ENCODE measurements at regions not wholly inside any gene's neighbourhood (a gene's known extent, or its start where the extent isn't known, plus 50 kb on each side); places are given as distances from the start of the nearest gene placed in this dataset.

DNA sequence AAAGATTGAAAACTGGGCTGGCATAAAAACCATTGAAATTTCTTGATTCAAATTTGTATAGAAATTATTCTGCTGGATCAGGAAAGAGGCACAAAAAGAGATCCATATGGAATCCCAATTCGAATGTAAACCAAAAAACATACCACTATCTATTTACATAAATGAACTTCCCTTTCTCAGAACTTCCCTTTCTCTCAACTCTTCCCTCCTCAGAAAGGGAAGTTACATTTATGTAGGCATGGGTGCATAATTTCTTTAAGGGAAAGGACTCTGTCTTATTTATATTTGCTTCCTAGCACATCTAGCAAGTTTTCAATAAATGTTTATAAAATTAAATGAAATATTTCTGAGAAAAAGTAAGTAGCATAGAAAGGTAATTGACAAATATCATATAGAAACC lies 398.1 kb upstream of the ATP5MC3 start:
- Histone ChIP-seq H3K9me3 (ENCODE audit: control insufficient read depth in 1 of 2, low read length in 2 of 2) (no peaks in the 10 kb centered on the region), H3K27ac (ENCODE audit: low read depth, low read length) (no peak overlapping the region)

DNA sequence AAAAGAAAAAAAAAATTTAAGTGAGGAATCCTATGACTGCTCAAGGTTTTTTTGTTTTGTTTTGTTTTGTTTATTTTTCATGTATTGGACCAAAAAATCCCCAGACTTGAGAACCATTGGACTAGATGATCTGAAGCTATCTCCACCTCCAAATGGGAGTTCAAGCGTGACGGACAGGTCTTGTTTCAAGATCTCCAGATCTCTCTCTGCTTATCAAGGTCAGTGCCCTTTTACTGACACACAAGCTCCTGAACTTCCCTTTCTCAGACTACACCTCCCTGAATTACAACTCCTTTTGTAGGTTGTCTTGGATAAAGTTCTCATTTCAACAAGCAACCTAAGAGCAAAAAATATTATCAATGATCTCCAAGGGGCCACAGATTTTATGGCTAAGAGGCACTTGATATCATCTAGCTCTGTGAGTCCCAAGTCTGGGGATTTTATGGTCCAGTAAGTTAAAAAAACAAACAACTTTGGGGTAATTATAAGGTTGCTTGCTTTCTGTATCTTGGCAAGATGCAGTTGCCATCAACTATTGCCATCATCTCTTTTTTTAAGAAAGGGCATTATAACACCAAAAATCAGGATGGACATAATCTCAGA lies 396.0 kb upstream of the ATP5MC3 start:
- no peak overlapping the region for H3K4me3 ChIP-seq (ENCODE audit: low read depth in 1 of 2, low read length in 2 of 2)
- no peak overlapping the region for H3K9ac ChIP-seq (ENCODE audit: low read depth in 1 of 2, low read length in 2 of 2)
- H3K4me1 ChIP-seq (ENCODE audit: control insufficient read depth in 1 of 2, insufficient read depth in 2 of 2, low read length in 2 of 2), result no peaks in the 10 kb centered on the region
- H3K36me3 ChIP-seq (ENCODE audit: control insufficient read depth in 1 of 2, insufficient read depth in 2 of 2, low read length in 2 of 2), result no peaks in the 10 kb centered on the region
- no peak overlapping the region for H3K27ac ChIP-seq (ENCODE audit: low read depth, low read length)
- no peaks in the 10 kb centered on the region for H3K9me3 ChIP-seq (ENCODE audit: control insufficient read depth in 1 of 2, low read length in 2 of 2)
- no peaks in the 10 kb centered on the region for H3K27me3 ChIP-seq (ENCODE audit: control insufficient read depth in 1 of 2, insufficient read depth in 2 of 2, low read length in 2 of 2)

More for the DNA sequence above, 398.1 kb upstream of the ATP5MC3 start:
- Histone ChIP-seq H3K9ac (ENCODE audit: low read depth in 1 of 2, low read length in 2 of 2) (no peak overlapping the region), H3K27me3 (ENCODE audit: control insufficient read depth in 1 of 2, insufficient read depth in 2 of 2, low read length in 2 of 2) (no peaks in the 10 kb centered on the region), H3K36me3 (ENCODE audit: control insufficient read depth in 1 of 2, insufficient read depth in 2 of 2, low read length in 2 of 2) (no peaks in the 10 kb centered on the region), H3K4me1 (ENCODE audit: control insufficient read depth in 1 of 2, insufficient read depth in 2 of 2, low read length in 2 of 2) (no peaks in the 10 kb centered on the region), H3K4me3 (ENCODE audit: low read depth in 1 of 2, low read length in 2 of 2) (no peak overlapping the region)

DNA sequence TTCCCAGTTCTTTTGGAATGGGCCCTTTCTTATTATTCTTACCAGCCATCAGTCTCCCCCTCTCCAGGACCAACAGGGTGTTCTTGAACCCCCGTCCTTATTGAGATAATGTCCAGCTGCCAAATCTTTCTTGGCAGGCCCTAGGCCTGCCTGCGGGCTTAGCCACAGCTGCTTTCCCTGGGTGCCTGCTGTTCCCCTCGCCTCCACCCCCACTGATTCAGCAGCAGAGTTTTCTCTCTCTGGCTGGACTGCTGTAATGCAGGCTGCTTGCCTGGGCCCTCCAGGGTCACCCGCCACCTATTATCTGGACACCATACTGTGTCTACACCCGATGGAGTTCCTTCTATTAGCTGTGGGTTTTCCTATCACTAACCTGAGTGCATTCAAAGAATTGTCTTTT lies 395.4 kb upstream of the ATP5MC3 start:
- H3K27ac ChIP-seq (ENCODE audit: low read depth, low read length), result no peak overlapping the region
- no peaks in the 10 kb centered on the region for H3K27me3 ChIP-seq (ENCODE audit: control insufficient read depth in 1 of 2, insufficient read depth in 2 of 2, low read length in 2 of 2)
- no peaks in the 10 kb centered on the region for H3K4me1 ChIP-seq (ENCODE audit: control insufficient read depth in 1 of 2, insufficient read depth in 2 of 2, low read length in 2 of 2)
- H3K36me3 ChIP-seq (ENCODE audit: control insufficient read depth in 1 of 2, insufficient read depth in 2 of 2, low read length in 2 of 2), result no peaks in the 10 kb centered on the region
- H3K4me3 ChIP-seq (ENCODE audit: low read depth in 1 of 2, low read length in 2 of 2), result no peak overlapping the region
- no peaks in the 10 kb centered on the region for H3K9me3 ChIP-seq (ENCODE audit: control insufficient read depth in 1 of 2, low read length in 2 of 2)
- H3K9ac ChIP-seq (ENCODE audit: low read depth in 1 of 2, low read length in 2 of 2), result no peak overlapping the region

DNA sequence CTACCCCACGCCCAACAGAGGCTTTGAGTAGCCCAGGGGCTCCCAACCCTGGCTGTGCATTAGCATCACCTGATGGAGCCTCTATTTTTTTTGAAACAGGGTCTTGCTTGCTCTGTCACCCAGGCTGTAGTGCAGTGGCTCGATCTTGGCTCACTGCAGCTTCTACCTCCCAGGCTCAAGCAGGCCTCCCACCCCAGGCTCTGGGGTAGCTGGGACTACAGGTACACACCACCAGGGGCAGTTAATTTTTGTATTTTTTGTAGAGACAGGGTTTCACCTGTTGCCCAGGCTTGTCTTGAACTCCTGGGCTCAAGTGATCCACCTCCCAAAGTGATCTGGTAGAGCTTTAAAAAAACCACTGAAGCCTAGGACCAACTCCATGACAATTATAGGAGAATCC lies 394.8 kb upstream of the ATP5MC3 start:
- Histone ChIP-seq H3K36me3 (ENCODE audit: control insufficient read depth in 1 of 2, insufficient read depth in 2 of 2, low read length in 2 of 2) (no peaks in the 10 kb centered on the region), H3K4me3 (ENCODE audit: low read depth in 1 of 2, low read length in 2 of 2) (no peak overlapping the region), H3K27me3 (ENCODE audit: control insufficient read depth in 1 of 2, insufficient read depth in 2 of 2, low read length in 2 of 2) (no peaks in the 10 kb centered on the region), H3K9ac (ENCODE audit: low read depth in 1 of 2, low read length in 2 of 2) (no peak overlapping the region), H3K9me3 (ENCODE audit: control insufficient read depth in 1 of 2, low read length in 2 of 2) (no peaks in the 10 kb centered on the region), H3K4me1 (ENCODE audit: control insufficient read depth in 1 of 2, insufficient read depth in 2 of 2, low read length in 2 of 2) (no peaks in the 10 kb centered on the region), H3K27ac (ENCODE audit: low read depth, low read length) (no peak overlapping the region)

DNA sequence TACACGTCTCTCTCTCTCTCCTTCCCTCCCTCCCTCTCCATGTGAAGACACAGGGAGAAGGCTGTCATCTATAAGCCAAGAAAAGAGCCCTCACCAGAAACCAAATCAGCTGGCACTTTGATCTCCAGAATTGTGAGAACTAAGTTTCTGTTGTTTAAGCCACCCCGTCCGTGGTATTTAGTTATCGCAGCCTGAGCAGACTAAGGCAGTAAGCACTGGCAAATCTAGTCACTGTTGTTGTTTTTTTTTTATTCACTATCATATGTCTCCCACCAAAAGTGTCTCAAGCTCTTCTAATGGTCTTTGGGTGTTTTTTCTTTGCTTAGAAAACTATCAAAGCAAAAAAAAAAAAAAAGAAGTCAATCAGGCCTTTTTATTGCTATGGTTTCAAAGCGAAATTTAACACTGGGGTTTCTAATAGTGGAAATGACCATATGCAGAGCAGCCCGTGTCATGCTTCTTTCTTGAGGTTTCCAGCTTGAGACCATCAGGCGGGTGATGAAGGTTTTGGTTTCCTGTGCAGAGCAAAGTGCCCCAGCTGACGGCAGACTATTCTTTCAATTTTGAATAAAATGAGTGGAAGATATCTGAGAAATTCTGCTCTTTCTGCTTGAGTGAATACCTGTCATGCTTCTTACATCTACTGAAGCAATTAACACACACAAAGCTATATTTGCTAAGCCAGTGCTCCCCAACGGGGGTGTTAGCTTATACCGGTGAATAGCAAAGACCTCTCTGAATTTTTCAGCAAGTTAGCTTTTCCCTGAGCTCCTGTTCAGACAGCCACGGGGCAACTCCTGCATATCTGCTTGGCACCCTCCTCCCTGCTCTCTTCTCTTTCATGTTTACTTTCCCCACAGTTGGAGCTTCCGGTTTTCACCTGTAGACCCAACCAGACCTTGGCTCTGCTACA lies 394.1 kb upstream of the ATP5MC3 start:
- Histone ChIP-seq H3K27me3 (ENCODE audit: control insufficient read depth in 1 of 2, insufficient read depth in 2 of 2, low read length in 2 of 2) (no peaks in the 10 kb centered on the region), H3K36me3 (ENCODE audit: control insufficient read depth in 1 of 2, insufficient read depth in 2 of 2, low read length in 2 of 2) (no peaks in the 10 kb centered on the region)

DNA sequence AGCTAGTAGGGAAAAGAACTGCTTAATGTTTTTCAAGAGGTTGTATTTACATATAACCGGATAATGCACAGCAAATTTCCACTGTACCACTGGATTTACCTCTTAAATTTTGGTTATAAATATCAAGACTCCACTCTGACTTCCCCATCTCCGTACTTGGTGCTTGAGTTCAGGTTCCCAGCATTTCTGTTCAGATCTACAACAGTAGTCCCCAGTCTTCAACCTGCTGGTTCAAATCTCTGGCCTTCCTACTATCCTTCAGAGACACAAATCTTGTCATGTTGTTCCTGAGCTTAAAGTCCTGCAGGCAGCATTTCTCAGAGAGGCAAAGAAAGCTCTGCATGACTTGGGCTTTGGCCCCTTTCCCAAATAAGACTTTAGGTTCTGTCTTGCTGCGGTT lies 392.6 kb upstream of the ATP5MC3 start:
- H3K4me1 ChIP-seq (ENCODE audit: control insufficient read depth in 1 of 2, insufficient read depth in 2 of 2, low read length in 2 of 2), result no peaks in the 10 kb centered on the region
- H3K27ac ChIP-seq (ENCODE audit: low read depth, low read length), result no peak overlapping the region
- no peaks in the 10 kb centered on the region for H3K36me3 ChIP-seq (ENCODE audit: control insufficient read depth in 1 of 2, insufficient read depth in 2 of 2, low read length in 2 of 2)
- no peaks in the 10 kb centered on the region for H3K9me3 ChIP-seq (ENCODE audit: control insufficient read depth in 1 of 2, low read length in 2 of 2)
- no peak overlapping the region for H3K9ac ChIP-seq (ENCODE audit: low read depth in 1 of 2, low read length in 2 of 2)
- no peak overlapping the region for H3K4me3 ChIP-seq (ENCODE audit: low read depth in 1 of 2, low read length in 2 of 2)
- no peaks in the 10 kb centered on the region for H3K27me3 ChIP-seq (ENCODE audit: control insufficient read depth in 1 of 2, insufficient read depth in 2 of 2, low read length in 2 of 2)

More for the DNA sequence above, 394.1 kb upstream of the ATP5MC3 start:
- Histone ChIP-seq H3K4me1 (ENCODE audit: control insufficient read depth in 1 of 2, insufficient read depth in 2 of 2, low read length in 2 of 2) (no peaks in the 10 kb centered on the region), H3K9ac (ENCODE audit: low read depth in 1 of 2, low read length in 2 of 2) (no peak overlapping the region), H3K4me3 (ENCODE audit: low read depth in 1 of 2, low read length in 2 of 2) (no peak overlapping the region), H3K27ac (ENCODE audit: low read depth, low read length) (no peak overlapping the region), H3K9me3 (ENCODE audit: control insufficient read depth in 1 of 2, low read length in 2 of 2) (no peaks in the 10 kb centered on the region)

DNA sequence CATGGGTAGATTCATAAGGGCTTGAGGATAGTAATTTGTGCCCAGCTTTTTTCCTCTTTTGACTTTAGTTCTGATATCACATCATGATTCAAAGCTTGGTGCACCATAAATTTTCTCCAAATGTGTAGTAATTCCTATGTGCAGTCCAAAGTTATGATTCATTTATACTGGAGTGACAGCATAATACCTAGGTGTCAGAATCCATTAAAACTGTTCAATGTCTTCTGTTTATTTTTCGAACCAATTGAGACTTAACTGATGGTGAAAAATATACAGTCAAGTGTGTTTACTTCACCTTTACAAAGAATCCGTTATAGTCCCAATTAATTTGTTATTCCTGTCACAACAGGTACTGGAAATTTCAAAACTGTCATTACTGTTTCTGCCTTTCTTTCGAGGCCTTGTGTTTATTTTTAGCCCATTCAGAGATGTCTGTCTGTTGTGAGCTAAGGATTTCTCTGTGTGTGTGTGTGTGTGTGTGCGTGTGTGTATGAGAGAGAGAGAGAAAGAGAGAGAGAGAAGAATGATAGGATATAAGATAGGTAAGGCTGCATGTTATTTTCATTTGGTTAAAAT lies 389.7 kb upstream of the ATP5MC3 start:
- no peaks in the 10 kb centered on the region for H3K27me3 ChIP-seq (ENCODE audit: control insufficient read depth in 1 of 2, insufficient read depth in 2 of 2, low read length in 2 of 2)
- H3K4me1 ChIP-seq (ENCODE audit: control insufficient read depth in 1 of 2, insufficient read depth in 2 of 2, low read length in 2 of 2), result peaks cover 4 to 6% of the 10 kb centered on the region in 2 donors
- H3K36me3 ChIP-seq (ENCODE audit: control insufficient read depth in 1 of 2, insufficient read depth in 2 of 2, low read length in 2 of 2), result no peaks in the 10 kb centered on the region
- H3K9me3 ChIP-seq (ENCODE audit: control insufficient read depth in 1 of 2, low read length in 2 of 2), result no peaks in the 10 kb centered on the region
- H3K9ac ChIP-seq (ENCODE audit: low read depth in 1 of 2, low read length in 2 of 2), result no peak overlapping the region
- H3K27ac ChIP-seq (ENCODE audit: low read depth, low read length), result no peak overlapping the region
- no peak overlapping the region for H3K4me3 ChIP-seq (ENCODE audit: low read depth in 1 of 2, low read length in 2 of 2)

DNA sequence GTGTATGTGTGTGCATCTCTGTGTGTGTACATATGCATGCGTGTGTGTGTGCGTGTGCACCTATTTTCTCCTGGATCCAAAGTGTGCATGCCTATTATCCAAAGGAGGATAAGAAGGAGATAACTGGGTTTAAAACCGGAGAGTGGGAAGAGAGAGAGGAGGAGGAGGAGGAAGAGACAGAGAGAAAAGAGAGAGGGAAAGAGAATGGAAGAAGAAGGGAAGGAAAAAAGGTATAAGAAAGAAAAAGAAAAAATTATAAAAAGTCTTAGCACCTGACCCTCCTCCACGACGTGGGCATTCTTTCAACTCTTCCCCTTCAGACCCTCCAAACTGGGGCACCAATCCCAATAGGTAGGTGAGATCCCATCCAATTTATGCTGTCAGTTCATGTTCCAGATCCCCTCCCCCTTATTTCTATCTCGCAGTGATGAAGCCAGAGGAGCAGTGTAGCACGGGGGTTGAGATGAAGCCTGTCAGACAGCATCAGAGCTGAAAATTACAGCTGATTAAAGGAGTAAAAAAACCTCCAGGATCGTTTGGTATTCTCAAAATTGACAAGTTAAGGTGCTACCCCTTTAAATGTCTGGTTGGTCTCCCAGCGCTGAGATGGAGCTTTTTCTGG lies 386.7 kb upstream of the ATP5MC3 start:
- Histone ChIP-seq H3K27me3 (ENCODE audit: control insufficient read depth in 1 of 2, insufficient read depth in 2 of 2, low read length in 2 of 2) (no peaks in the 10 kb centered on the region), H3K4me1 (ENCODE audit: control insufficient read depth in 1 of 2, insufficient read depth in 2 of 2, low read length in 2 of 2) (peaks cover 4 to 6% of the 10 kb centered on the region in 2 donors), H3K9ac (ENCODE audit: low read depth in 1 of 2, low read length in 2 of 2) (no peak overlapping the region), H3K4me3 (ENCODE audit: low read depth in 1 of 2, low read length in 2 of 2) (peak overlapping the region in 1 of 2 donors; percentile 2), H3K27ac (ENCODE audit: low read depth, low read length) (no peak overlapping the region), H3K9me3 (ENCODE audit: control insufficient read depth in 1 of 2, low read length in 2 of 2) (no peaks in the 10 kb centered on the region), H3K36me3 (ENCODE audit: control insufficient read depth in 1 of 2, insufficient read depth in 2 of 2, low read length in 2 of 2) (no peaks in the 10 kb centered on the region)

DNA sequence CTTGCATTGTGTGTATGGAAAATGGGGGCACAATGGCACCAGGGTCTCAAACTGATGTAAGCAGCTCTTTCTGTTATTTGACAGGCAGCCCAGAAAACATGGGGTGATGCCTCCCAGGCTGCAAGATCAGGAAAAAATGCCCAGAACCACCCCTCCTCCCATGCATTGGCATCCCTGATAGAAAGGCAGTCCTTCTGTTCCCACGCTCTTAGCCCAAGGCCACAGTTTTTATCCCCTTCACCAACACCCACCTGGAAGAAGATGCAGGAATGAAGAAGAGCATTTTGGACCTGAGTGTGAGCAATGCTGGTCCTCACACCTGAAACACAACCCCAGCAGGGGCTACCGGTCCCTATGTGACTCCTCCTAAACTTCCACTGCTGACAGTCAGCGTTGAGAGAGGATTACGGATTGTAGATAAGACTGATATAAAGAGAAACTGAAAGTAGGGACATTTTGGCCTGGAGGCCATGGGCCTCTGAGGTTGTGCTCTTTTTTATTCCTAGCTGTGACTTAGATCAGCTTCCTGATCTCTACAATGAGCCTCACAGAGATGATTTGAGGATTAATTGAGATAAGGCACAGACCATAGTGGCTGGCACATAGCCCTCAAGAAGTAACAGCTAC lies 386.0 kb upstream of the ATP5MC3 start:
- Histone ChIP-seq H3K9ac (ENCODE audit: low read depth in 1 of 2, low read length in 2 of 2) (no peak overlapping the region), H3K36me3 (ENCODE audit: control insufficient read depth in 1 of 2, insufficient read depth in 2 of 2, low read length in 2 of 2) (no peaks in the 10 kb centered on the region)

More for the DNA sequence above, 386.0 kb upstream of the ATP5MC3 start:
- H3K4me1 ChIP-seq (ENCODE audit: control insufficient read depth in 1 of 2, insufficient read depth in 2 of 2, low read length in 2 of 2), result peaks cover 4 to 6% of the 10 kb centered on the region in 2 donors
- peak overlapping the region in 1 of 2 donors; percentile 2 for H3K4me3 ChIP-seq (ENCODE audit: low read depth in 1 of 2, low read length in 2 of 2)
- no peaks in the 10 kb centered on the region for H3K9me3 ChIP-seq (ENCODE audit: control insufficient read depth in 1 of 2, low read length in 2 of 2)
- H3K27ac ChIP-seq (ENCODE audit: low read depth, low read length), result no peak overlapping the region
- H3K27me3 ChIP-seq (ENCODE audit: control insufficient read depth in 1 of 2, insufficient read depth in 2 of 2, low read length in 2 of 2), result no peaks in the 10 kb centered on the region
